GM18519 (cell line): ENCODE measurements at regions not wholly inside any gene's neighbourhood (a gene's known extent, or its start where the extent isn't known, plus 50 kb on each side); places are given as distances from the start of the nearest gene placed in this dataset.
A peak's percentile ranks its signal among the peaks of the same experiment; 100 is the strongest.

Experiments used
- ATAC-seq: cut with Tn5 transposase; IDR thresholded peaks from one replicate; pipeline ENCODE4 v1.9.1; 2021; ENCODE audit warnings: mild to moderate bottlenecking, moderate library complexity; ENCODE audit not compliant: unreplicated experiment, low FRiP score

DNA sequence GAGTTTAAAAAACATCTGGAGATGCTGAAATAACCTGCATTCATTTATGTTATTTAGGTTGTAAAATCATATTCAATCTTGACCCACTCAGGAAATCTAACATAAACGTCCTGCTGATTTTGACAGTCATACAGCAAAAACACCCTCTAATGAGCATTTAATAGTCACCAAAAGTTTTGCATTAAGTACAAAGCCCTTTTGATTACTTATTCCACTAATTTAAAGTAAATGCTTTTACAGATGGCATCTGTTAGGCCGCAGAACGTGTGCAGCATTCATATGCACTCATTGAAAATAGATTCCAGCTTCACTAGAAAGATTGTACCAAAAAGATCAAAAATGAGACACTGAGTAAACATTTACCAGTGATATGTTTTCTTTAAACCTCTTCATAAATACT is 1295.1 kb downstream of the EFNB2 start:
- no peak for ATAC-seq

GRCh38 chr13:105232439-105232838 is 1303.0 kb downstream of the EFNB2 start:
- ATAC-seq = no peak

- ATAC-seq = no peak
Observed at GRCh38 chr13:105232006-105232405, 1303.5 kb downstream of the EFNB2 start.

- ATAC-seq = peak; percentile 60
Observed at GRCh38 chr13:105231579-105231978, 1303.9 kb downstream of the EFNB2 start.

DNA sequence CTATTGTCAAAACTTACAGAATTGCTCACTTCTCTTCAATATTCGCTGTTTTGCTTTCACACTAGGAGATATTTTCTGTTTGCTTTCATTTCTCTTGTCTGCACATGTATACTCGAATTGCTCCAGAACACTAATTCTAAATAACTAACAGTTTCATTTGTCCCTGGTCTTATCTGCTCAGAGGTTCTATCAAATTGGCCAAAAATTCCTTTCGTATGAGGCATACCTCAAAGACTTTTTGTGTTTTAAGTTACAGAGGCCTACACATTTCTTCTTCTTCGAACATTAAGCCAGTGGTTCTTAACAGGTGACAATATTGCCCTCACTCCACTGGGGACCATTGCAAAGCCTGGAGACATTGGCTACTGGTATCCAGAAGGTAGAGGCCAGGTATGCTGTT is 1314.6 kb downstream of the EFNB2 start:
- ATAC-seq = no peak

GRCh38 chr13:105220063-105220462 is 1315.4 kb downstream of the EFNB2 start:
- ATAC-seq = no peak

DNA sequence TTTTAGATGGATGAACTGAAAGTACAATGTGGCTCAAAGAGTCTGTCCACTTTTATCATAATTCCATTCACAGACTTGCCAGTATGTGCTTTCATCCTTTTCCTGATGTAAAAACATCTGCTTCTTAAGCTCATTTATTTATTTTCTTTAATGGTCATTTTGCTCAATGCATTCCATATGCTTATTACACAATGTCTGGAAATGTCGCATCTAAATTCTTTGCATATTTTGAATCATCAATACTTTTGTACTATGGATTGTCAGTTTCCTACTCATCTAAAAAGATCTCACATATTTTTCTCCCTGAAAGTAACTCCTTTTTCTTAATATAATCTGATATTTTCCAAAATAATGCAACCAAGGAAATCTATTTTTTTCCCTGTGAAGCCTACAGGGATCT is 1315.8 kb downstream of the EFNB2 start:
- no peak for ATAC-seq

- ATAC-seq = no peak
Observed at GRCh38 chr13:105213512-105213911, 1322.0 kb downstream of the EFNB2 start.

GRCh38 chr13:105207572-105208293 is 1327.7 kb downstream of the EFNB2 start:
- no peak for ATAC-seq

DNA sequence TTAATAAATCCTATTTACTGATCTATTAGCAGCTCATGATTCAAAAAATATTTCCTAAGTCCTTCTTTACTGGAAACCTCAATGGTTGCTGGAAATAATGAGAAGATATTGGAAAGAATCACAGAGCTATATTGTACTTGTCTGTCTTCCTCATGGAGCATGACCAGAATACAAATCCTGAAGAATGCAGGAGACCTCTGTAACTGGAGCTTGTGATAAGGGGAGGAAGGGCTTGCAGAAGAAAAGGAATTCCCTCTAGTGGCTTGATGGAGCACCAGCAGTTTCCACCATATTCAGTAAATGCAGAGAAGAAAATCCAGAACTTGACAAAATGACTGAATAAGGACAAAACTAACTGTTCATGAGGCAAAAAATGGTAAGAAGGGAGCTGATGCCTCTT is 1333.1 kb downstream of the EFNB2 start:
- ATAC-seq = no peak

DNA sequence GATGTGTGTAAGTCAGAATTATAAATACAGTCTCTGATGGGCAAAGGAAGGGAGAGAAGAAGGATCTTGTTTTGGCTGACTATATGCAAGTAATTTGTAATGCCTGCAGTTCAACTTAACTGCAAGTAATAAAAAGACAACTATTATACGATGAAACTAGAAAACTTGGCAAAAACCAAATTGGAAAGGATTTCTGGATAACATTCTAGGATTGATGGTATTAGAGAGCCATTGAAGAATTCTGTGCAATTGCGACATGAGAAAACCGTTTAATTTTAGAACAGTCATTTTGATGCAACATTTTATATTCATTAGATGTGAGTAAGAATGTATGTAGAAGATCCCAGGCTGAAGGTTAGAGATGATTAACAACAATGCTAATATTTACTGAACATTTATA is 1334.1 kb downstream of the EFNB2 start:
- no peak for ATAC-seq

GRCh38 chr13:105200181-105200580 is 1335.3 kb downstream of the EFNB2 start:
- no peak for ATAC-seq

DNA sequence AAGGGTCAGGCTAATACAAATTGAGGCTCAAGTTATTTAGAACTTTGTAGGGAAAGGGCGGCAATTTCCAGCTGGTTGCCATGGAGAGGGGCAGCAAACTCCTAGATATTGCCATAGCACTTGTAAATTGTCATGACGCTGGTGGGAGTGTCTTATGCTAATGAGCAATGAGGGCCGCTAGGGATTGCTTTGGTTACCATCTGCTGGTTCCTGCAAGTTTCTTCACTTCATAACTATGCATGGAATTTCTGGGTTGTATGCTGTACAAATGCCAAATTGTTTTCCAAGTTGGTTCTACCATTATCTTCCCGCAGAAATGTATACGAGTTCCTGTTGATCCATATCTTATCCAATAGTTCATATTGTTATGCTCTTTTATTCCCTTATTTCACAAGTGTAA is 1339.4 kb downstream of the EFNB2 start:
- no peak for ATAC-seq

DNA sequence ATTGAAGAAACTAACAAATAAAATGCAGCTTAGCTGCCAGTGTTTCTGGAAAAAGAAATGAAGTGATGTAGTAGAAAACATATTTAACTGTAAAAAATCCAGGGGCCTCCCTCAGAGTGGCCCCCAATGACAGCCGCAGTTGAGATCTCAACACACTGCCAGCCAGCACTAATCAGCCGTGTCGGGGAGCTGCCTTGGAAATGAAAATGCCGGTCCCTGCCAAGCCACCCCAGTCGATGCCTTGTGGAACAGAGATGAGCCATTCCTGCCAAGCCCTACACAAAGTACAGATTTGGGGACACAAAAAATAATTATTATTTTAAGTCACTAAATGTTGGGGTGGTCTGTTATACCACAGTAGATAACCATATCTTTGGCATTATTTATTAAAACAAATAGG is 1342.4 kb downstream of the EFNB2 start:
- ATAC-seq = no peak

- no peak for ATAC-seq
Observed at GRCh38 chr13:105184201-105184600, 1351.3 kb downstream of the EFNB2 start.

DNA sequence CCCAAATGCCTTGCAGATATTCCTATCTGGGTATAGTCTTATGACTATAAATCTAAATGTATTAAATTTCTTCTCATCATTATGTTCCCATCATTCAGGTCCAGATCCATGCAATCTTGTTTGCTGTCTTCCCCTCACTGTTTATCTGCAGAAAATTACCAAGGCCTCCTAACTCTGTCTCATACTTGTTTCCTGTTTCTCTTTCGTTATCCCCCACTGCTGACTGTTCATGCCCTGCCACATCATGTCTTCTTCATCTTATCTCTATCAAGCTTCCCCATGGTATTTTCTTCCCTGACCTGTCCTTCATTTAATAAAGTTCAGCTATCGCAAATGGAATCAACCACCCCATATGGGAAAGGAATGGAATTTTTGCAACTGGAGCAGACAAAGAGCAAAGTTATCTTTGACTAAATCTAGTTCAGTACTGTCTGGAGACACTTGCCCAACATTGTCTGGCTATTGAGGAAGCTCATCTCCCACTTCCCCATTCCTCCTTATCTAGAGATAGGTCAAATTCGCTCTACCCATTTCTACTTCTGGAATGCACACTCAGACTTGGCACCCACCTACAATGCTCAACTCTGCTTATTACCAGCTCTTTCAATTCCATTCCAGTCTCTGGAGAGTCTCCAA is 1358.1 kb downstream of the EFNB2 start:
- peak; percentile 58 for ATAC-seq

GRCh38 chr13:105170438-105170837 is 1365.0 kb downstream of the EFNB2 start:
- ATAC-seq = no peak

- ATAC-seq = no peak
Observed at GRCh38 chr13:105168295-105168694, 1367.2 kb downstream of the EFNB2 start.

GRCh38 chr13:105167385-105167784 is 1368.1 kb downstream of the EFNB2 start:
- ATAC-seq = no peak

- peak; percentile 88 for ATAC-seq
Observed at GRCh38 chr13:105165449-105166125, 1369.9 kb downstream of the EFNB2 start.

- no peak for ATAC-seq
Observed at GRCh38 chr13:105159841-105160240, 1375.6 kb downstream of the EFNB2 start.

DNA sequence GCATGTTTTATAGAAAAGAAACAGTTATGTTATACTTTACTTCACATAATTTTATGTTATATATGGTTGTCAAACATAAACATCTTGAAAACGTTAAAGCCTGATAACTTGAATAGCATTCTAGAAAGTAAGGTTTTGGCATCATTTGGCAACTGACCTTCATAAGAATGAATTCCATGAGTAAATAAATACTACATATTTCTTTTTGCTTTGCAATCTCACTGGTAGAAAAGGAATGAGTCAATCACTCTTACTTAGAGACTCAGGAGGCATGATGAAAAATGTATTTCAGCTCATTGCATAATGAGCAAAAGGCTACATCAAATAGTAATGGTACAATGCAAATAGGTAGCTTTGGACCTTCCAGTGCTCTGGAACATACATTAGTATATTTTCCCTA is 1381.9 kb downstream of the EFNB2 start:
- ATAC-seq = no peak
